Spleen (tissue), 7 donors: ENCODE measurements at regions not wholly inside any gene's neighbourhood (a gene's known extent, or its start where the extent isn't known, plus 50 kb on each side); places are given as distances from the start of the nearest gene placed in this dataset.

Experiments used
- CTCF ChIP-seq, 11 experiments: fragments of 200-600 bp in 7 of 11; fragments of 450-650 bp in 4 of 11; sonication (generic) in 4 of 11; IDR thresholded peaks in 8 of 11; conservative IDR thresholded peaks in 3 of 11; 1 replicate in 7 of 11; 2 replicates in 4 of 11; pipeline versions ENCODE4 v1.4.0 to v1.8.0; 2016 to 2021; ENCODE audit warnings: antibody characterized with exemption in 11 of 11, inconsistent platforms in 4 of 11, mild to moderate bottlenecking in 1 of 11
- POLR2A ChIP-seq, 3 donors: fragments of 450-650 bp; IDR thresholded peaks; one replicate each; pipeline ENCODE4 v1.5.1; 2017; ENCODE audit warnings: antibody characterized with exemption in 3 of 3, mild to moderate bottlenecking in 1 of 3
- donor health status: DM: no; HTN: no; CAD: no; lungs with moderate emphysema.
- donor health status: DM: no; HTN: no; CAD: no.
- donor health status: DM: no; HTN: no; CAD: no.

- no peak for TF ChIP-seq CTCF (IDR thresholded peaks at IDR 0.05 in 8 of 11, conservative IDR thresholded peaks at IDR 0.05 in 3 of 11)
- no peak for TF ChIP-seq POLR2A (IDR thresholded peaks at IDR 0.05)
Observed at GRCh38 chr11:128303383-128303782, 284.0 kb downstream of the ETS1 start.
